Neural progenitor cell (in vitro differentiated cells): ENCODE measurements at regions not wholly inside any gene's neighbourhood (a gene's known extent, or its start where the extent isn't known, plus 50 kb on each side); places are given as distances from the start of the nearest gene placed in this dataset.

ENCODE experiments used
- DNase-seq: peaks from one replicate; pipeline ENCODE4 v3.0.0-alpha.2; 2016; ENCODE audit warnings: low spot score
- H2AFZ ChIP-seq: fragments of 200-600 bp; sonication (generic); replicated peaks from 2 replicates; pipeline ENCODE4 v1.6.1; 2016; ENCODE audit warnings: antibody characterized with exemption
- H3F3A ChIP-seq: fragments of 200-600 bp; sonication (generic); 2 replicates; pipeline ENCODE4 v1.6.1; 2016; ENCODE audit warnings: antibody characterized with exemption, low read depth
- H3K27ac ChIP-seq: fragments of 200-600 bp; sonication (generic); 2 replicates; pipeline ENCODE4 v1.5.1; 2016; ENCODE audit warnings: mild to moderate bottlenecking
- H3K27me3 ChIP-seq: fragments of 200-600 bp; sonication (generic); 2 replicates; pipeline ENCODE4 v1.6.1; 2016; ENCODE audit warnings: mild to moderate bottlenecking, moderate library complexity
- H3K36me3 ChIP-seq: fragments of 200-600 bp; sonication (generic); 2 replicates; pipeline ENCODE4 v1.5.1; 2016
- H3K4me1 ChIP-seq: fragments of 200-600 bp; sonication (generic); 2 replicates; pipeline ENCODE4 v1.6.1; 2016; ENCODE audit warnings: mixed run types
- H3K4me2 ChIP-seq: fragments of 200-600 bp; sonication (generic); 2 replicates; pipeline ENCODE4 v1.6.1; 2016
- H3K4me3 ChIP-seq: fragments of 200-600 bp; sonication (generic); 2 replicates; pipeline ENCODE4 v1.5.1; 2016
- H3K79me2 ChIP-seq: fragments of 200-600 bp; sonication (generic); 2 replicates; pipeline ENCODE4 v1.6.1; 2016; ENCODE audit warnings: low read depth
- H3K9ac ChIP-seq: fragments of 200-600 bp; sonication (generic); 2 replicates; pipeline ENCODE4 v1.6.1; 2016
- H3K9me3 ChIP-seq: fragments of 200-600 bp; sonication (generic); 2 replicates; pipeline ENCODE4 v1.5.1; 2016; ENCODE audit warnings: low read depth
- H4K20me1 ChIP-seq: fragments of 200-600 bp; sonication (generic); 2 replicates; pipeline ENCODE4 v1.6.1; 2016; ENCODE audit warnings: low read depth
- H3K27ac Mint-ChIP-seq: 3 replicates; pipeline ENCODE4 v1.8.0; 2021; ENCODE audit warnings: mixed read lengths
- H3K27me3 Mint-ChIP-seq: 2 replicates; pipeline ENCODE4 v1.8.0; 2022; ENCODE audit warnings: low read depth, mild to moderate bottlenecking, inconsistent platforms, moderate library complexity, mixed read lengths; ENCODE audit not compliant: insufficient read depth
- H3K36me3 Mint-ChIP-seq: 3 replicates; pipeline ENCODE4 v1.8.0; 2021; ENCODE audit warnings: mixed read lengths
- H3K4me1 Mint-ChIP-seq: 3 replicates; pipeline ENCODE4 v1.8.0; 2021; ENCODE audit warnings: mixed read lengths
- H3K4me3 Mint-ChIP-seq: 3 replicates; pipeline ENCODE4 v1.8.0; 2021; ENCODE audit warnings: mild to moderate bottlenecking, moderate library complexity, mixed read lengths
- H3K9me3 Mint-ChIP-seq: 3 replicates; pipeline ENCODE4 v1.8.0; 2020; ENCODE audit warnings: mixed read lengths
- EZH2 ChIP-seq: fragments of 200-600 bp; sonication (generic); IDR thresholded peaks from 2 replicates; pipeline ENCODE4 v1.6.1; 2017; ENCODE audit warnings: antibody characterized with exemption, mild to moderate bottlenecking, moderate library complexity
- EZH2phosphoT487 ChIP-seq: fragments of 200-600 bp; sonication (generic); IDR thresholded peaks from 2 replicates; pipeline ENCODE4 v1.6.1; 2017; ENCODE audit warnings: antibody characterized with exemption
- TF ChIP-seq, protein P1 (sequence below): fragments of 200-600 bp; sonication (generic); IDR thresholded peaks from 2 replicates; pipeline ENCODE4 v1.5.1; 2017; ENCODE audit warnings: antibody characterized with exemption, mild to moderate bottlenecking

DNA sequence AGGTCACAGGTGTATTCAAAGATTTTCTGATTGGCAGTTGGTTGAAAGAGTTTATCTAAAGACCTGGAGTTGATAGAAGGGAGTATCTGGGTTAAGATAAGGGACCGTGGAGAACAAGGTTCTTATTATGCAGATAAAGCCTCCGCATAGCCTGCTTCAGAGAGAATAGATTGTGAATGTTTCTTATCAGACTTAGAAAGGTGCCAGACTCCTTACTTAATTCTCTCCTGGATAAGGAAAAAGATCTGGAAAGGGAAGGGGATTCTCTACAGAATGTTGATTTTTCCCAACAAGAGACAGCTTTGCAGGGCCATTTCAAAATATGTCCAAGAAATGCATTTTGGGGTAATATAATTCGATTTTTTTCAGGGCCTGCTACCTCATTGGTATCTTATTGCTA lies 341.3 kb upstream of the RARB start:
- no peaks in the 10 kb centered on the region for H4K20me1 ChIP-seq
- H3K79me2 ChIP-seq, result no peaks in the 10 kb centered on the region
- H2AFZ ChIP-seq, result no peak overlapping the region
- no peak overlapping the region for H3K4me3 ChIP-seq
- TF ChIP-seq EZH2phosphoT487 (no peak), EZH2 (no peak)
- TF ChIP-seq, protein P1, sequence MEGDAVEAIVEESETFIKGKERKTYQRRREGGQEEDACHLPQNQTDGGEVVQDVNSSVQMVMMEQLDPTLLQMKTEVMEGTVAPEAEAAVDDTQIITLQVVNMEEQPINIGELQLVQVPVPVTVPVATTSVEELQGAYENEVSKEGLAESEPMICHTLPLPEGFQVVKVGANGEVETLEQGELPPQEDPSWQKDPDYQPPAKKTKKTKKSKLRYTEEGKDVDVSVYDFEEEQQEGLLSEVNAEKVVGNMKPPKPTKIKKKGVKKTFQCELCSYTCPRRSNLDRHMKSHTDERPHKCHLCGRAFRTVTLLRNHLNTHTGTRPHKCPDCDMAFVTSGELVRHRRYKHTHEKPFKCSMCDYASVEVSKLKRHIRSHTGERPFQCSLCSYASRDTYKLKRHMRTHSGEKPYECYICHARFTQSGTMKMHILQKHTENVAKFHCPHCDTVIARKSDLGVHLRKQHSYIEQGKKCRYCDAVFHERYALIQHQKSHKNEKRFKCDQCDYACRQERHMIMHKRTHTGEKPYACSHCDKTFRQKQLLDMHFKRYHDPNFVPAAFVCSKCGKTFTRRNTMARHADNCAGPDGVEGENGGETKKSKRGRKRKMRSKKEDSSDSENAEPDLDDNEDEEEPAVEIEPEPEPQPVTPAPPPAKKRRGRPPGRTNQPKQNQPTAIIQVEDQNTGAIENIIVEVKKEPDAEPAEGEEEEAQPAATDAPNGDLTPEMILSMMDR, result no peak
- H3K4me1 ChIP-seq, result peaks cover under 1% of the 10 kb centered on the region
- H3F3A ChIP-seq, result no peaks in the 10 kb centered on the region
- no peak for DNase-seq
- H3K4me2 ChIP-seq, result no peak overlapping the region
- Mint-ChIP-seq H3K27me3 (no peaks in the 10 kb centered on the region), H3K4me3 (no peak overlapping the region), H3K9me3 (no peaks in the 10 kb centered on the region), H3K36me3 (no peaks in the 10 kb centered on the region), H3K27ac (no peak overlapping the region), H3K4me1 (peaks cover 8% of the 10 kb centered on the region)
- H3K27me3 ChIP-seq, result no peaks in the 10 kb centered on the region
- H3K9me3 ChIP-seq, result no peaks in the 10 kb centered on the region
- no peaks in the 10 kb centered on the region for H3K36me3 ChIP-seq
- no peak overlapping the region for H3K27ac ChIP-seq
- H3K9ac ChIP-seq, result no peak overlapping the region

DNA sequence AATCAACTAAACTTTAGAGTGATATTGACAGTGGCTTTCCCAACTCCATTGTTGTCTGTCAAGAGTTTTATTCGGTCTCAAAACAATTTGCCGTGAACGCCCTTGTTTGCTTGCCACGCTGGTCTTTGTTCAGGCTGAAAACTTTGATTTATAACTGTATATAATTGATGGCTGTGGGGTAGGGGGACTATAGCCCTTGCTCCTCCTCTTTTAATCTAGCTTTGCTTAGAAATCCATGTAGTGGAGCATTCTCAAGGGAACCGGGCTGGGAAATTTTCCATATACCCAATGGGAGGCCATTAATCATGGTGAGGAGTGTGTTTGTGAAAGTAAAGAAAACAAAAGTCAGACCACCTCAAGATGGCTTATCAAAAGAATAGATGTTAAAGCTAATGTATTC lies 339.8 kb upstream of the RARB start:
- H3K27ac ChIP-seq, result no peak overlapping the region
- Mint-ChIP-seq H3K4me3 (no peak overlapping the region), H3K27ac (no peak overlapping the region)

DNA sequence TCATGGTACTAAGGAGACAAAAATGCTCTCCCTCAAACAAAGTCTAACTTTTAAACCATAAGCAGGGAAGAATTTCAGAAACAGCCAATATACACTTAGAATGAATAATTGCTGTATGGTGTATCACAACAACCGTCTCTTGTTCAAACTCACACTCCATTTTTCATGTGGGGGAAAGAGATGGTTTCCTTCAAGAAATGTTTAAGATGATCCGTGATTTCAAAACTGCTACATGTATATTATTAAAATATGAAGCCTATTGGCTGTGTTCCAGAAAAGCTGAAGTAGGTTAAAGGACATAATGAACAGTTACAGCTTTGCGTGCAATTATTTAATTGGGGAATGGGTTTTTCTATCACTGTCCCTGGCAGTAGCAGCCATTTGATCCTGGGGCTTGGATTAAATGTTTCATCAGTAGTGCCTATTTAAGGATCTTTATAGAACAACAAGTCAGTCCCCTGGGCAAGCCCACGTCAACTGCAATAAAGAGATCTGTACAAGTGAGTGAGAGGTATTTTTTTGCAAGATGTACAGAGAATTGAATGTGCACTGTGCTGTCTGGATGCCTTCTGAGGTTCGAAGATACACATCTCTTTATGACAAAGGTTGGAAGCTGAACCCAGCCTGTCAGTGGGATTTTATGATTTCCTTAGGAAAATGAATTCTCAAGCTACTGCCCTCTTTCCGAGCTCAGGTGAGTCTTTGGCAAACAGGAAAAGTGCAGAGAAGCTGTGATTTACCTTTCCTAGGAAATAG lies 337.2 kb upstream of the RARB start:
- no peaks in the 10 kb centered on the region for H4K20me1 ChIP-seq
- H2AFZ ChIP-seq, result no peak overlapping the region
- DNase-seq, result no peak
- no peaks in the 10 kb centered on the region for H3F3A ChIP-seq
- H3K27me3 ChIP-seq, result no peaks in the 10 kb centered on the region
- no peak overlapping the region for H3K4me2 ChIP-seq
- H3K27me3 Mint-ChIP-seq, result no peaks in the 10 kb centered on the region
- peaks cover 10% of the 10 kb centered on the region for H3K4me1 ChIP-seq
- H3K9me3 Mint-ChIP-seq, result no peaks in the 10 kb centered on the region
- no peak overlapping the region for H3K27ac ChIP-seq
- H3K36me3 Mint-ChIP-seq, result no peaks in the 10 kb centered on the region
- no peak overlapping the region for H3K9ac ChIP-seq
- no peak overlapping the region for H3K4me3 Mint-ChIP-seq
- no peaks in the 10 kb centered on the region for H3K79me2 ChIP-seq
- H3K36me3 ChIP-seq, result no peaks in the 10 kb centered on the region
- H3K4me3 ChIP-seq, result no peak overlapping the region
- H3K9me3 ChIP-seq, result no peaks in the 10 kb centered on the region
- H3K4me1 Mint-ChIP-seq, result peaks cover 8% of the 10 kb centered on the region
- no peak overlapping the region for H3K27ac Mint-ChIP-seq
- TF ChIP-seq, protein P1, result no peak
- TF ChIP-seq EZH2phosphoT487, result no peak
- no peak for TF ChIP-seq EZH2

More for the DNA sequence above, 339.8 kb upstream of the RARB start:
- Mint-ChIP-seq H3K27me3 (no peaks in the 10 kb centered on the region), H3K36me3 (no peaks in the 10 kb centered on the region), H3K4me1 (peaks cover 8% of the 10 kb centered on the region), H3K9me3 (no peaks in the 10 kb centered on the region)
- Histone ChIP-seq H3K4me3 (no peak overlapping the region), H2AFZ (no peak overlapping the region), H3K4me1 (peaks cover 10% of the 10 kb centered on the region), H3K27me3 (no peaks in the 10 kb centered on the region), H3K4me2 (no peak overlapping the region), H3K79me2 (no peaks in the 10 kb centered on the region), H3F3A (no peaks in the 10 kb centered on the region), H3K9me3 (no peaks in the 10 kb centered on the region), H3K36me3 (no peaks in the 10 kb centered on the region), H4K20me1 (no peaks in the 10 kb centered on the region), H3K9ac (no peak overlapping the region)
- TF ChIP-seq EZH2, result no peak
- no peak for TF ChIP-seq EZH2phosphoT487
- TF ChIP-seq, protein P1, result no peak
- DNase-seq, result no peak
